Parathyroid adenoma (tissue), 2 donors: ENCODE measurements at regions not wholly inside any gene's neighbourhood (a gene's known extent, or its start where the extent isn't known, plus 50 kb on each side); places are given as distances from the start of the nearest gene placed in this dataset.
A peak's percentile ranks its signal among the peaks of the same experiment; 100 is the strongest.

ENCODE experiments used
- H2AFZ ChIP-seq: fragments of 300-600 bp; sonication (generic); one replicate; pipeline ENCODE4 v1.7.0; 2017; ENCODE audit warnings: antibody characterized with exemption, mild to moderate bottlenecking
- H3K27ac ChIP-seq: fragments of 300-600 bp; sonication (generic); one replicate; pipeline ENCODE4 v1.7.0; 2017
- H3K27me3 ChIP-seq: fragments of 300-600 bp; sonication (generic); one replicate; pipeline ENCODE4 v1.7.0; 2017; ENCODE audit warnings: low read length; ENCODE audit not compliant: control insufficient read depth, insufficient read depth
- H3K36me3 ChIP-seq: fragments of 300-600 bp; sonication (generic); one replicate; pipeline ENCODE4 v1.7.0; 2017; ENCODE audit warnings: low read length; ENCODE audit not compliant: control insufficient read depth, insufficient read depth
- H3K4me1 ChIP-seq: fragments of 300-600 bp; sonication (generic); one replicate; pipeline ENCODE4 v1.7.0; 2017; ENCODE audit warnings: control low read depth
- H3K4me2 ChIP-seq: fragments of 300-600 bp; sonication (generic); one replicate; pipeline ENCODE4 v1.7.0; 2017; ENCODE audit warnings: low read length
- H3K4me3 ChIP-seq: fragments of 300-600 bp; sonication (generic); one replicate; pipeline ENCODE4 v1.7.0; 2017; ENCODE audit warnings: low read depth, low read length
- H3K79me2 ChIP-seq: fragments of 300-600 bp; sonication (generic); one replicate; pipeline ENCODE4 v1.7.0; 2017; ENCODE audit warnings: control low read depth
- H3K9ac ChIP-seq: fragments of 300-600 bp; sonication (generic); one replicate; pipeline ENCODE4 v1.7.0; 2017; ENCODE audit warnings: mild to moderate bottlenecking
- H3K9me3 ChIP-seq: fragments of 300-600 bp; sonication (generic); one replicate; pipeline ENCODE4 v1.7.0; 2017; ENCODE audit warnings: low read length; ENCODE audit not compliant: control insufficient read depth
- CTCF ChIP-seq: fragments of 300-600 bp; sonication (generic); IDR thresholded peaks from one replicate; pipeline ENCODE4 v1.7.0; 2017; ENCODE audit warnings: antibody characterized with exemption, mild to moderate bottlenecking
- donor health status: primary hyperparathyroidism.

GRCh38 chr1:184223216-184223615 is 163.6 kb upstream of the C1orf21 start:
- no peak overlapping the region for H3K9ac ChIP-seq
- TF ChIP-seq CTCF = no peak
- no peaks in the 10 kb centered on the region for H3K9me3 ChIP-seq
- no peaks in the 10 kb centered on the region for H3K36me3 ChIP-seq
- no peaks in the 10 kb centered on the region for H3K27me3 ChIP-seq
- no peak overlapping the region for H3K27ac ChIP-seq
- peak overlapping the region; percentile 70 for H2AFZ ChIP-seq
- no peak overlapping the region for H3K4me3 ChIP-seq
- no peaks in the 10 kb centered on the region for H3K4me1 ChIP-seq
- no peaks in the 10 kb centered on the region for H3K79me2 ChIP-seq
- no peak overlapping the region for H3K4me2 ChIP-seq

- Histone ChIP-seq H3K9me3 (no peaks in the 10 kb centered on the region), H3K27me3 (no peaks in the 10 kb centered on the region), H3K79me2 (no peaks in the 10 kb centered on the region), H3K4me3 (no peak overlapping the region), H3K4me2 (no peak overlapping the region), H2AFZ (no peak overlapping the region), H3K36me3 (no peaks in the 10 kb centered on the region), H3K9ac (no peak overlapping the region), H3K27ac (no peak overlapping the region), H3K4me1 (no peaks in the 10 kb centered on the region)
- no peak for TF ChIP-seq CTCF
Observed at GRCh38 chr1:184225283-184226099, 161.3 kb upstream of the C1orf21 start.

GRCh38 chr1:184226100-184226487 is 160.7 kb upstream of the C1orf21 start:
- Histone ChIP-seq H3K9me3 (no peaks in the 10 kb centered on the region), H3K4me3 (no peak overlapping the region)
- no peak for TF ChIP-seq CTCF

GRCh38 chr1:184228558-184228957 is 158.3 kb upstream of the C1orf21 start:
- Histone ChIP-seq H3K79me2 (no peaks in the 10 kb centered on the region), H3K4me2 (no peak overlapping the region), H3K9me3 (no peaks in the 10 kb centered on the region), H2AFZ (no peak overlapping the region), H3K4me3 (no peak overlapping the region), H3K27me3 (no peaks in the 10 kb centered on the region), H3K27ac (no peak overlapping the region), H3K4me1 (no peaks in the 10 kb centered on the region), H3K36me3 (no peaks in the 10 kb centered on the region), H3K9ac (no peak overlapping the region)
- no peak for TF ChIP-seq CTCF

More at GRCh38 chr1:184226100-184226487, 160.7 kb upstream of the C1orf21 start:
- Histone ChIP-seq H3K27me3 (no peaks in the 10 kb centered on the region), H3K4me1 (no peaks in the 10 kb centered on the region), H3K9ac (no peak overlapping the region), H2AFZ (no peak overlapping the region), H3K36me3 (no peaks in the 10 kb centered on the region), H3K27ac (no peak overlapping the region), H3K79me2 (no peaks in the 10 kb centered on the region), H3K4me2 (no peak overlapping the region)

- Histone ChIP-seq H3K4me1 (no peaks in the 10 kb centered on the region), H3K27ac (no peak overlapping the region), H3K9me3 (no peaks in the 10 kb centered on the region), H3K36me3 (no peaks in the 10 kb centered on the region), H3K79me2 (no peaks in the 10 kb centered on the region), H3K9ac (no peak overlapping the region), H3K4me2 (no peak overlapping the region), H3K27me3 (no peaks in the 10 kb centered on the region), H2AFZ (no peak overlapping the region), H3K4me3 (no peak overlapping the region)
- no peak for TF ChIP-seq CTCF
Observed at GRCh38 chr1:184237588-184237987, 149.2 kb upstream of the C1orf21 start.
